Breast epithelium (tissue), 4 donors: ENCODE measurements at regions not wholly inside any gene's neighbourhood (a gene's known extent, or its start where the extent isn't known, plus 50 kb on each side); places are given as distances from the start of the nearest gene placed in this dataset.

Experiments used
- DNase-seq, 2 donors: peaks; one replicate each; pipeline ENCODE4 v3.0.0-alpha.2; 2019; ENCODE audit warnings: low spot score in 2 of 2
- H3K27ac ChIP-seq, 2 donors: fragments of 200-600 bp; sonication (generic) in 1 of 2; one replicate each; pipeline ENCODE4 v1.5.1; 2016 to 2019; ENCODE audit warnings: mild to moderate bottlenecking in 1 of 2
- H3K27me3 ChIP-seq, 2 donors: fragments of 200-600 bp; sonication (generic) in 1 of 2; one replicate each; pipeline versions ENCODE4 v1.5.1 to v1.6.0; 2017 to 2019; ENCODE audit warnings: control low read depth in 1 of 2, mild to moderate bottlenecking in 1 of 2
- H3K36me3 ChIP-seq: fragments of 200-600 bp; one replicate; pipeline ENCODE4 v1.5.1; 2019
- H3K4me1 ChIP-seq, 2 donors: fragments of 200-600 bp; sonication (generic); one replicate each; pipeline ENCODE4 v1.5.1; 2016 to 2019; ENCODE audit warnings: control low read depth in 1 of 2
- H3K4me3 ChIP-seq, 3 donors: fragments of 200-600 bp; sonication (generic); 1 replicate in 2 of 3; 2 replicates in 1 of 3; pipeline ENCODE4 v1.5.1; 2016 to 2019; ENCODE audit warnings: mild to moderate bottlenecking in 3 of 3, moderate library complexity in 2 of 3
- H3K9me3 ChIP-seq, 2 donors: fragments of 200-600 bp; sonication (generic) in 1 of 2; one replicate each; pipeline ENCODE4 v1.5.1; 2016 to 2019; ENCODE audit warnings: control low read depth in 1 of 2
- POLR2A ChIP-seq: fragments of 450-650 bp; IDR thresholded peaks from one replicate; pipeline ENCODE4 v1.6.1; 2016; ENCODE audit warnings: antibody characterized with exemption, mild to moderate bottlenecking, moderate library complexity
- POLR2AphosphoS5 ChIP-seq, 3 donors: sonication (generic); formaldehyde crosslinking; IDR thresholded peaks; one replicate each; pipeline ENCODE4 v1.6.1; 2017; ENCODE audit warnings: antibody characterized with exemption in 3 of 3
- intact Hi-C: fragments of 100-400 bp; cut with DNase I; formaldehyde crosslinking; loops from one replicate; pipeline ENCODE4 v1.15.1; 2023; ENCODE audit warnings: low total_unique reads
- TF ChIP-seq, protein P1 (sequence below), 3 donors: fragments of 450-650 bp; IDR thresholded peaks; one replicate each; pipeline ENCODE4 v1.5.1; 2016 to 2017; ENCODE audit warnings: antibody characterized with exemption in 3 of 3, mild to moderate bottlenecking in 3 of 3, moderate library complexity in 3 of 3

DNA sequence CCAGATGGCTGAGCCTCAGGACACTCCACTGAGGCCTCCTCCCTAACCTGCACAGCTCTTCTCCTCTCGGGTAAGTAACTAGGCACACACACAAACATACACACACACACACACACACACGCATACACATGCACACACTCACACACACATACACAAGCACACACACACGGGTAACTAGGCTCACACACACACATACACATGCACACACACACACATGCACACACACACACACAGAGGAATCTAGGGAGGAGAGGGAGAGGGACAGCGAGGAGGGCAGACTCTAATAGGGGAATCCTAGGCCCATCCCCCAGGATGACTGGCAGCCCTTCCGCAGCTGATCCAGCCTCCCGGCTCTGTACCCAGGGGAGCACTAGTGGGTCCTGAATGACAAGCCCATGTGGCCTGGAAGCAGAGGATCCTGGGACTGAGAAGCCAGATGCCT lies 177.4 kb upstream of the LINGO1 start:
- Histone ChIP-seq H3K36me3 (no peaks in the 10 kb centered on the region), H3K4me3 (no peak overlapping the region), H3K27ac (no peak overlapping the region), H3K27me3 (peaks cover 0 to 8% of the 10 kb centered on the region in 2 donors), H3K9me3 (no peaks in the 10 kb centered on the region), H3K4me1 (no peaks in the 10 kb centered on the region)
- intact Hi-C loops = no loop called here
- no peak for TF ChIP-seq POLR2AphosphoS5 (IDR thresholded peaks at IDR 0.05)
- TF ChIP-seq, protein P1, sequence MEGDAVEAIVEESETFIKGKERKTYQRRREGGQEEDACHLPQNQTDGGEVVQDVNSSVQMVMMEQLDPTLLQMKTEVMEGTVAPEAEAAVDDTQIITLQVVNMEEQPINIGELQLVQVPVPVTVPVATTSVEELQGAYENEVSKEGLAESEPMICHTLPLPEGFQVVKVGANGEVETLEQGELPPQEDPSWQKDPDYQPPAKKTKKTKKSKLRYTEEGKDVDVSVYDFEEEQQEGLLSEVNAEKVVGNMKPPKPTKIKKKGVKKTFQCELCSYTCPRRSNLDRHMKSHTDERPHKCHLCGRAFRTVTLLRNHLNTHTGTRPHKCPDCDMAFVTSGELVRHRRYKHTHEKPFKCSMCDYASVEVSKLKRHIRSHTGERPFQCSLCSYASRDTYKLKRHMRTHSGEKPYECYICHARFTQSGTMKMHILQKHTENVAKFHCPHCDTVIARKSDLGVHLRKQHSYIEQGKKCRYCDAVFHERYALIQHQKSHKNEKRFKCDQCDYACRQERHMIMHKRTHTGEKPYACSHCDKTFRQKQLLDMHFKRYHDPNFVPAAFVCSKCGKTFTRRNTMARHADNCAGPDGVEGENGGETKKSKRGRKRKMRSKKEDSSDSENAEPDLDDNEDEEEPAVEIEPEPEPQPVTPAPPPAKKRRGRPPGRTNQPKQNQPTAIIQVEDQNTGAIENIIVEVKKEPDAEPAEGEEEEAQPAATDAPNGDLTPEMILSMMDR (IDR thresholded peaks at IDR 0.05) = no peak
- no peak for TF ChIP-seq POLR2A
- no peak for DNase-seq

DNA sequence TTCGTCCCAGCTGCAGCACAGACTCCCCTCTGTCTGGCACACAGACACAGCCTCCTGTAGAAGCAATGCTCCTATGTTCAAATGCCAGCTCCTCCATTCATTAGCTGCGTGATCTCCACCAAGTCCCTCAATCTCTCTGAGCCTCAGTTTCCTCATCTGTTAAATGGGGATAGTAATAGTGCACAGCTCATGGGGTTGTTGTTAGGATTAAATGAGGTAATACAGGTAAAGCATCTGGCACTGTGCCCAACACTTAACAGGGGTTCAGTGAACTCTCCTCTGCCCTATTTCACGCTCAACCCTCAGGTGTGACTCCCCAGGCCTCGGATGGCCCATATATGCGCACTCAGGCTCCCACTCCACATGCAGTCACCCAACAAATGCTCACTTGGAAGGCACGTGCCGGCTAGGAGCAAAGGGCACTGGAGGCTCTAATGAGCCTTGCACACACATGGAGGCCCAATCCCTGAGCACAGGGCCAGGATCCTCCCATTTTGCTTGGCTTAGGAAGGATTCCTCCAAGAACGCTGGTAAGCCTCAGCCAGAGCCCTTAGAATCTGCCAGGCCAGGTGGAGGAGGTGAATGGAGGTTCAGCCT lies 176.0 kb upstream of the LINGO1 start:
- H3K36me3 ChIP-seq = no peaks in the 10 kb centered on the region

DNA sequence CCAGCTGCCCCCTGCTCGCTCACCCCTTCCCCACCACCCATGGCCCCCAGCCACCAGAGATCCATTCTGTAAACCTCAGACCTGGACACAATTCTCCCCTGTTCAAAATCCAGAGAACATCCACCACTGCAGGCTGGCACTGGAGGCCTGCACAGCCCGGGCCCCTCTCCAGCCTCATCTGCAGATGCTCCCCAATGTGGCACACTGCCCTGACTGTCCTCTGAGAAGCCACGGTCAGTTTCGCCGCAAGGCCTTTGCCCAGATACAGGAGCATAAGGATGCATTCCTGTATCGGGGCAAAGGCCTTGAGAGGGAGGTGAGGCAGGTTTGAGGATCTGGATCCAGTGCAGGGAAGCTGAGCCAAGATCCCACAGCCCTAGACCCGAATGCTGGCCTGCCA lies 175.4 kb upstream of the LINGO1 start:
- no peaks in the 10 kb centered on the region for H3K9me3 ChIP-seq
- no peak overlapping the region for H3K27ac ChIP-seq
- DNase-seq = no peak
- no peaks in the 10 kb centered on the region for H3K36me3 ChIP-seq
- intact Hi-C loops = no loop called here
- no peak for TF ChIP-seq POLR2AphosphoS5 (IDR thresholded peaks at IDR 0.05)
- no peak for TF ChIP-seq POLR2A
- TF ChIP-seq, protein P1 (IDR thresholded peaks at IDR 0.05) = no peak
- no peak overlapping the region for H3K4me3 ChIP-seq
- no peaks in the 10 kb centered on the region for H3K27me3 ChIP-seq
- H3K4me1 ChIP-seq = no peaks in the 10 kb centered on the region

More for the DNA sequence above, 176.0 kb upstream of the LINGO1 start:
- intact Hi-C loops = no loop called here
- no peaks in the 10 kb centered on the region for H3K4me1 ChIP-seq
- no peak for DNase-seq
- peaks cover 0 to under 1% of the 10 kb centered on the region in 2 donors for H3K27me3 ChIP-seq
- no peak overlapping the region for H3K4me3 ChIP-seq
- H3K27ac ChIP-seq = no peak overlapping the region
- H3K9me3 ChIP-seq = no peaks in the 10 kb centered on the region
- TF ChIP-seq, protein P1 (IDR thresholded peaks at IDR 0.05) = no peak
- TF ChIP-seq POLR2AphosphoS5 (IDR thresholded peaks at IDR 0.05) (no peak), POLR2A (no peak)

DNA sequence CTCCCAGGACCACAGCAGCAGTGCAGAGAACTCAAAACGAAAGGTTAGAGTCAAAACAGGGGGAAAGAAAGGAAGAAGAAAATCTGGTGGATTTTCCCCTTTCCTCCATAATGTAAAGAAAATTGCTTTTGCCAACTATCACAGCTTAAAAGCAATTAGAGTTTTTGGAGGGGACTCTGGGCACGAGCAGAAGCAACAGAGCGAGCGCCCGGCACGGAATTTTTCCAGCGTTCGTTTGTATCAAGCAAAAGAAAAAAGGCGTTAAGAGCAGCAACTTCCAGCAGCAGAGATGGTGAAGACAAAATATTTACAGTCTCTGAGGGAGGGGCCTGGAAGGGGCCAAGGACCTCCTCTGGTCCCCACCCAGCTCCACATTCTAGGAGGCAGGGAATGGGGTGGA lies 174.9 kb upstream of the LINGO1 start:
- Histone ChIP-seq H3K4me1 (no peaks in the 10 kb centered on the region), H3K36me3 (no peaks in the 10 kb centered on the region), H3K27ac (no peak overlapping the region), H3K9me3 (no peaks in the 10 kb centered on the region), H3K27me3 (no peaks in the 10 kb centered on the region), H3K4me3 (no peak overlapping the region)
- intact Hi-C loops = no loop called here
- no peak for DNase-seq
- no peak for TF ChIP-seq POLR2A
- no peak for TF ChIP-seq POLR2AphosphoS5 (IDR thresholded peaks at IDR 0.05)
- TF ChIP-seq, protein P1 (IDR thresholded peaks at IDR 0.05) = no peak

DNA sequence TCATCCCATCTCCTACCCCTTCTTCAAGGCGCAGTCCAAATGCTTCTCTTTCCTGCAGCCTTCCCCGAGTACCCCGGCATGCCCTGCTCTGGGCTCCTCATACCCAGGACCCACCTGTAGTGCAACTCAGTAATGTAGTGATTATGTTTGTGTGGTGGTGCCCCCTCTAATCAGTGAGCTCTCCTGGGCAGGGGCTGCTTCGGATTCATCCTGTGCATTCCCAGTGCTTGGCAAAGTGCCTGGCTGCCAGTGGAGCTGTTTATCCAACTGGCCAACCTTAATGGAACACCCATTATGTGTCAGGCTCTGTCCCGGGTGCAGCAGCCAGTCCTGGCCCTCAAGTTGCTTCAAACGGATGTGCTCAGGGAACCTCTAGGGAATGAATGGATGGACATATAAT lies 174.4 kb upstream of the LINGO1 start:
- TF ChIP-seq POLR2A = no peak
- TF ChIP-seq, protein P1 (IDR thresholded peaks at IDR 0.05) = no peak
- TF ChIP-seq POLR2AphosphoS5 (IDR thresholded peaks at IDR 0.05) = no peak
- no peak for DNase-seq
- H3K27ac ChIP-seq = no peak overlapping the region
- H3K36me3 ChIP-seq = no peaks in the 10 kb centered on the region
- no peaks in the 10 kb centered on the region for H3K27me3 ChIP-seq
- no peak overlapping the region for H3K4me3 ChIP-seq
- intact Hi-C loops = no loop called here
- H3K9me3 ChIP-seq = no peaks in the 10 kb centered on the region
- no peaks in the 10 kb centered on the region for H3K4me1 ChIP-seq
